C4-2B (cell line): ENCODE measurements at regions not wholly inside any gene's neighbourhood (a gene's known extent, or its start where the extent isn't known, plus 50 kb on each side); places are given as distances from the start of the nearest gene placed in this dataset.

Source experiments
- H3K27ac ChIP-seq: fragments of 450-650 bp; 2 replicates; pipeline ENCODE4 v1.5.1; 2017
- ZFX ChIP-seq: fragments of 450-650 bp; IDR thresholded peaks from 2 replicates; pipeline ENCODE4 v1.6.1; 2017
- TF ChIP-seq, protein P1 (sequence below): fragments of 450-650 bp; conservative IDR thresholded peaks from 2 replicates; pipeline ENCODE4 v1.5.1; 2017; ENCODE audit warnings: mild to moderate bottlenecking

GRCh38 chr7:41130086-41130485, 572.8 kb downstream of the INHBA start:
- no peak overlapping the region for H3K27ac ChIP-seq
- TF ChIP-seq, protein P1, sequence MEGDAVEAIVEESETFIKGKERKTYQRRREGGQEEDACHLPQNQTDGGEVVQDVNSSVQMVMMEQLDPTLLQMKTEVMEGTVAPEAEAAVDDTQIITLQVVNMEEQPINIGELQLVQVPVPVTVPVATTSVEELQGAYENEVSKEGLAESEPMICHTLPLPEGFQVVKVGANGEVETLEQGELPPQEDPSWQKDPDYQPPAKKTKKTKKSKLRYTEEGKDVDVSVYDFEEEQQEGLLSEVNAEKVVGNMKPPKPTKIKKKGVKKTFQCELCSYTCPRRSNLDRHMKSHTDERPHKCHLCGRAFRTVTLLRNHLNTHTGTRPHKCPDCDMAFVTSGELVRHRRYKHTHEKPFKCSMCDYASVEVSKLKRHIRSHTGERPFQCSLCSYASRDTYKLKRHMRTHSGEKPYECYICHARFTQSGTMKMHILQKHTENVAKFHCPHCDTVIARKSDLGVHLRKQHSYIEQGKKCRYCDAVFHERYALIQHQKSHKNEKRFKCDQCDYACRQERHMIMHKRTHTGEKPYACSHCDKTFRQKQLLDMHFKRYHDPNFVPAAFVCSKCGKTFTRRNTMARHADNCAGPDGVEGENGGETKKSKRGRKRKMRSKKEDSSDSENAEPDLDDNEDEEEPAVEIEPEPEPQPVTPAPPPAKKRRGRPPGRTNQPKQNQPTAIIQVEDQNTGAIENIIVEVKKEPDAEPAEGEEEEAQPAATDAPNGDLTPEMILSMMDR = no peak

DNA sequence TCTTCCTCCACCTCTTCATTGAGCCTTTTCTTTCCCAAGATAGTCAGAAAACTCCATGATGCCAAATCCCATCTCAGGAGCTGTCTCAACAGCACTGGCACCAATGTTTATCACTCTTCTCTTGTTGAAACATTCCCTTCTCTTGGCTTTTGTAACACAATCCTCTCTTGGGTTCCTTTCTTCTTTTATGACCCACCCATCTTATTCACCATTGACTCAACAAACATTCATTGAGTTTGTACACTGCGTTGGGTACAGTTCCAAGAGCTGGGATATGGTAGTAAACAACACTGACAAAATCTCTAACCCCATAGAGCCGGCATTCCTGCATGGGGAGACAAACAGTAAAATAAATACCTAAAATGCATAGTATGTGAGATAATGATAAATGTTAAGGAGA, 577.5 kb downstream of the INHBA start:
- no peak for TF ChIP-seq ZFX
- TF ChIP-seq, protein P1 = no peak
- no peak overlapping the region for H3K27ac ChIP-seq

- no peak overlapping the region for H3K27ac ChIP-seq
- TF ChIP-seq ZFX = no peak
- TF ChIP-seq, protein P1 = no peak
These were observed 580.5 kb downstream of the INHBA start for GRCh38 chr7:41122256-41122987.

DNA sequence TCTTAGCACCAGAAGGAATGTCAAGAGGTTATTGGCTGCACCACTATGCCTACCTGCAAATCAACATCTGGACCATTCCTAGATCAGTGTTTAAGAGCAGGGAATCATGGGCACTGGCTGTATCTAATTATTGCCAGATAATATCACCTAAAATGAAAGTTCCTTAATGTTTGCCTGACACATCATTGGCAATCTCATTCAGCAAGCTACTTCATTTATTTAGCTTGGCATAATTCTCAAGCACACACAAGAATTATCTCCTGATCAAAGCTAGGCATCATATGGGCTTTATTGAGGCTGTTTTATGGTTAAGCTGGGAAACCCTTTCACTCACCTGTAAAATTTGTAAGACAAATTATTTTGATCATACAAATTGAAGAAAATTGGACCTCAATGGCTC, 581.7 kb downstream of the INHBA start:
- no peak overlapping the region for H3K27ac ChIP-seq
- TF ChIP-seq, protein P1 = no peak
- no peak for TF ChIP-seq ZFX

- H3K27ac ChIP-seq = no peak overlapping the region
- TF ChIP-seq, protein P1 = no peak
- TF ChIP-seq ZFX = no peak
These were observed 584.4 kb downstream of the INHBA start for GRCh38 chr7:41118486-41118885.

- H3K27ac ChIP-seq = no peak overlapping the region
- TF ChIP-seq ZFX = no peak
- TF ChIP-seq, protein P1 = no peak
These were observed 585.5 kb downstream of the INHBA start for GRCh38 chr7:41117431-41117830.

DNA sequence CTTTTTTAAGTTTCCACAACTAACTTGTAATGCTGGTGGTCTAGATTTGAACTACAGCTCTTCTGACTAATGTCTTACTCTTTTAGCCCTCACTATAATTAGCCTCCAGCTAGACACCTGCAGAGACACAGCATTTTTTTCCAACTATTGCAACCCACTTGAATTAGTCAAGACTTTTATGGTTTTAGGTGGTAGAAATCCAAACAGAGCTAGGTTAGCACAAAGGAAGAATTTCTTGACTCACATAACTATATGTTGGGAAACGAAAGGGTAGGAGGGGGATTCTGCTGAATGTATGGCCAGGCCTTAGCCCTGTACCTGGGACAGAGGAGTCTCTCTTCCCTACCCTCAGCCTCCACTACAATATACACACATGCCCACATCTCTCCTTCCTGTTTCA, 586.1 kb downstream of the INHBA start:
- no peak for TF ChIP-seq ZFX
- TF ChIP-seq, protein P1 = no peak
- H3K27ac ChIP-seq = no peak overlapping the region
